ENCODE measurements at regions not wholly inside any gene's neighbourhood (a gene's known extent, or its start where the extent isn't known, plus 50 kb on each side); places are given as distances from the start of the nearest gene placed in this dataset.

GRCh38 chr18:72376256-72376655 is 167.9 kb downstream of the CBLN2 start:
- Histone ChIP-seq H3K4me3 (ENCODE audit: insufficient read depth in 1 of 2, low read depth in 1 of 2, low read length in 2 of 2) (no peak overlapping the region), H2BK15ac (ENCODE audit: low read depth, poor library complexity, severe bottlenecking) (no peak overlapping the region), H2AK5ac (ENCODE audit: low read length, severe bottlenecking) (no peak overlapping the region), H3K23ac (ENCODE audit: low read length in 2 of 2) (no peak overlapping the region), H4K8ac (ENCODE audit: low read length) (no peak overlapping the region), H2BK5ac (ENCODE audit: low read depth, low read length, poor library complexity, severe bottlenecking) (no peak overlapping the region), H3K4me2 (ENCODE audit: low read length, poor library complexity, severe bottlenecking) (no peak overlapping the region), H3K36me3 (ENCODE audit: control insufficient read depth in 1 of 2, insufficient read depth in 2 of 2, low read depth in 1 of 2, low read length in 2 of 2) (no peaks in the 10 kb centered on the region), H3K18ac (ENCODE audit: low read depth in 1 of 2, low read length in 2 of 2) (no peak overlapping the region), H2BK120ac (ENCODE audit: low read depth, low read length) (no peak overlapping the region), H3K9me3 (ENCODE audit: control insufficient read depth, low read length) (peaks cover 5% of the 10 kb centered on the region), H2AFZ (ENCODE audit: low read depth, low read length) (no peak overlapping the region), H2BK12ac (ENCODE audit: low read length in 2 of 2) (no peak overlapping the region), H3K4ac (ENCODE audit: low read depth in 1 of 2, low read length in 2 of 2) (no peak overlapping the region), H3K27ac (ENCODE audit: low read length, poor library complexity, severe bottlenecking) (no peak overlapping the region), H4K91ac (ENCODE audit: low read length) (no peak overlapping the region), H3K79me1 (replicated peaks; ENCODE audit: low read length, poor library complexity, severe bottlenecking) (no peaks in the 10 kb centered on the region), H3K14ac (ENCODE audit: low read length in 2 of 2) (no peak overlapping the region), H3K4me1 (ENCODE audit: control insufficient read depth, insufficient read depth, low read depth, low read length) (no peaks in the 10 kb centered on the region), H3K9ac (ENCODE audit: low read length) (no peak overlapping the region), H3K27me3 (ENCODE audit: control insufficient read depth in 1 of 2, insufficient read depth in 1 of 2, low read length in 2 of 2) (no peaks in the 10 kb centered on the region)
- WGBS: 23% methylated on average over 4 of the region's 4 CpGs
- DNase-seq: no peak

GRCh38 chr18:72375618-72376017 is 168.5 kb downstream of the CBLN2 start:
- Histone ChIP-seq H2BK5ac (ENCODE audit: low read depth, low read length, poor library complexity, severe bottlenecking) (no peak overlapping the region), H3K4ac (ENCODE audit: low read depth in 1 of 2, low read length in 2 of 2) (no peak overlapping the region), H2AK5ac (ENCODE audit: low read length, severe bottlenecking) (no peak overlapping the region), H2BK12ac (ENCODE audit: low read length in 2 of 2) (no peak overlapping the region), H3K27me3 (ENCODE audit: control insufficient read depth in 1 of 2, insufficient read depth in 1 of 2, low read length in 2 of 2) (no peaks in the 10 kb centered on the region), H3K14ac (ENCODE audit: low read length in 2 of 2) (no peak overlapping the region), H4K8ac (ENCODE audit: low read length) (no peak overlapping the region), H3K27ac (ENCODE audit: low read length, poor library complexity, severe bottlenecking) (no peak overlapping the region), H2BK120ac (ENCODE audit: low read depth, low read length) (no peak overlapping the region), H3K9me3 (ENCODE audit: control insufficient read depth, low read length) (peaks cover 3% of the 10 kb centered on the region), H3K23ac (ENCODE audit: low read length in 2 of 2) (no peak overlapping the region), H3K79me1 (replicated peaks; ENCODE audit: low read length, poor library complexity, severe bottlenecking) (no peaks in the 10 kb centered on the region), H2BK15ac (ENCODE audit: low read depth, poor library complexity, severe bottlenecking) (no peak overlapping the region), H3K36me3 (ENCODE audit: control insufficient read depth in 1 of 2, insufficient read depth in 2 of 2, low read depth in 1 of 2, low read length in 2 of 2) (no peaks in the 10 kb centered on the region), H3K9ac (ENCODE audit: low read length) (no peak overlapping the region), H2AFZ (ENCODE audit: low read depth, low read length) (no peak overlapping the region), H3K4me2 (ENCODE audit: low read length, poor library complexity, severe bottlenecking) (no peak overlapping the region), H3K18ac (ENCODE audit: low read depth in 1 of 2, low read length in 2 of 2) (no peak overlapping the region), H4K91ac (ENCODE audit: low read length) (no peak overlapping the region), H3K4me1 (ENCODE audit: control insufficient read depth, insufficient read depth, low read depth, low read length) (no peaks in the 10 kb centered on the region), H3K4me3 (ENCODE audit: insufficient read depth in 1 of 2, low read depth in 1 of 2, low read length in 2 of 2) (no peak overlapping the region)
- 73% methylated on average over 4 of the region's 5 CpGs for WGBS
- no peak for DNase-seq

DNA sequence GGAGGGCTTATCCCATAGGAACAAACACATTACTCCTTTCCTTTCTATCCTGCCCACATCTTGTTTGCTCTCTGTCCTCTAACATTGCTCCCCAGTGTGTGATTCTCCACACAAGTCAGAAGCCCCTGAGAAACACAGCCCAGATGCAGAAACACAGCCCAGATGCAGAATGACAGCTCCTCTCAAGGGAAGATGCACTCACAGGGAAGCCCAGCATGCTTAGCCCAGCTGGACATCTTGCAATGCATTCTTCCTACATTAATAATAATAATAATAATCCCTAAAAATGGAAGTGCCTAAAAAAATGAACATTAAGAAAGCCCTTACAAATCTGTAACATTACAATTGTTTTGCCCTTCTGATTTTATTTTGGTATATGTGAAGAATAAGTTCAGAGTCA is 172.1 kb downstream of the CBLN2 start:
- no peak for DNase-seq
- H4K91ac ChIP-seq (ENCODE audit: low read length): no peak overlapping the region
- no peak overlapping the region for H3K18ac ChIP-seq (ENCODE audit: low read depth in 1 of 2, low read length in 2 of 2)

GRCh38 chr18:72368308-72368707 is 175.8 kb downstream of the CBLN2 start:
- Histone ChIP-seq H2BK120ac (ENCODE audit: low read depth, low read length) (no peak overlapping the region), H2BK12ac (ENCODE audit: low read length in 2 of 2) (no peak overlapping the region), H4K8ac (ENCODE audit: low read length) (no peak overlapping the region), H3K18ac (ENCODE audit: low read depth in 1 of 2, low read length in 2 of 2) (no peak overlapping the region), H3K14ac (ENCODE audit: low read length in 2 of 2) (no peak overlapping the region), H3K9me3 (ENCODE audit: control insufficient read depth, low read length) (peaks cover 5% of the 10 kb centered on the region), H3K4me3 (ENCODE audit: insufficient read depth in 1 of 2, low read depth in 1 of 2, low read length in 2 of 2) (no peak overlapping the region), H2AFZ (ENCODE audit: low read depth, low read length) (no peak overlapping the region), H3K36me3 (ENCODE audit: control insufficient read depth in 1 of 2, insufficient read depth in 2 of 2, low read depth in 1 of 2, low read length in 2 of 2) (no peaks in the 10 kb centered on the region), H3K4me2 (ENCODE audit: low read length, poor library complexity, severe bottlenecking) (no peak overlapping the region), H3K79me1 (replicated peaks; ENCODE audit: low read length, poor library complexity, severe bottlenecking) (no peaks in the 10 kb centered on the region), H2BK5ac (ENCODE audit: low read depth, low read length, poor library complexity, severe bottlenecking) (no peak overlapping the region), H3K4me1 (ENCODE audit: control insufficient read depth, insufficient read depth, low read depth, low read length) (no peaks in the 10 kb centered on the region), H3K27ac (ENCODE audit: low read length, poor library complexity, severe bottlenecking) (no peak overlapping the region), H3K23ac (ENCODE audit: low read length in 2 of 2) (no peak overlapping the region), H2BK15ac (ENCODE audit: low read depth, poor library complexity, severe bottlenecking) (no peak overlapping the region), H3K9ac (ENCODE audit: low read length) (no peak overlapping the region), H3K4ac (ENCODE audit: low read depth in 1 of 2, low read length in 2 of 2) (no peak overlapping the region), H3K27me3 (ENCODE audit: control insufficient read depth in 1 of 2, insufficient read depth in 1 of 2, low read length in 2 of 2) (no peaks in the 10 kb centered on the region), H2AK5ac (ENCODE audit: low read length, severe bottlenecking) (no peak overlapping the region), H4K91ac (ENCODE audit: low read length) (no peak overlapping the region)
- 56% methylated on average over 1 of the region's 1 CpG for WGBS
- no peak for DNase-seq

More for the DNA sequence above, 172.1 kb downstream of the CBLN2 start:
- Histone ChIP-seq H2AK5ac (ENCODE audit: low read length, severe bottlenecking) (no peak overlapping the region), H3K9ac (ENCODE audit: low read length) (no peak overlapping the region), H2BK120ac (ENCODE audit: low read depth, low read length) (no peak overlapping the region), H3K4me3 (ENCODE audit: insufficient read depth in 1 of 2, low read depth in 1 of 2, low read length in 2 of 2) (no peak overlapping the region), H3K27me3 (ENCODE audit: control insufficient read depth in 1 of 2, insufficient read depth in 1 of 2, low read length in 2 of 2) (no peaks in the 10 kb centered on the region), H3K27ac (ENCODE audit: low read length, poor library complexity, severe bottlenecking) (no peak overlapping the region), H3K4me2 (ENCODE audit: low read length, poor library complexity, severe bottlenecking) (no peak overlapping the region), H3K14ac (ENCODE audit: low read length in 2 of 2) (no peak overlapping the region), H3K36me3 (ENCODE audit: control insufficient read depth in 1 of 2, insufficient read depth in 2 of 2, low read depth in 1 of 2, low read length in 2 of 2) (no peaks in the 10 kb centered on the region), H3K79me1 (replicated peaks; ENCODE audit: low read length, poor library complexity, severe bottlenecking) (no peaks in the 10 kb centered on the region), H4K8ac (ENCODE audit: low read length) (no peak overlapping the region), H2AFZ (ENCODE audit: low read depth, low read length) (no peak overlapping the region), H3K9me3 (ENCODE audit: control insufficient read depth, low read length) (peaks cover 3% of the 10 kb centered on the region), H3K4me1 (ENCODE audit: control insufficient read depth, insufficient read depth, low read depth, low read length) (no peaks in the 10 kb centered on the region), H3K23ac (ENCODE audit: low read length in 2 of 2) (no peak overlapping the region), H2BK5ac (ENCODE audit: low read depth, low read length, poor library complexity, severe bottlenecking) (no peak overlapping the region), H2BK12ac (ENCODE audit: low read length in 2 of 2) (no peak overlapping the region), H2BK15ac (ENCODE audit: low read depth, poor library complexity, severe bottlenecking) (no peak overlapping the region), H3K4ac (ENCODE audit: low read depth in 1 of 2, low read length in 2 of 2) (no peak overlapping the region)

All from mesenchymal stem cell (in vitro differentiated cells and primary cell).